GM19452 (cell line): ENCODE measurements at regions not wholly inside any gene's neighbourhood (a gene's known extent, or its start where the extent isn't known, plus 50 kb on each side); places are given as distances from the start of the nearest gene placed in this dataset.

Experiments used
- ATAC-seq: cut with Tn5 transposase; IDR thresholded peaks from one replicate; pipeline ENCODE4 v1.9.1; 2021; ENCODE audit not compliant: unreplicated experiment

- no peak for ATAC-seq
Measured at GRCh38 chr1:60234776-60235175, 161.2 kb upstream of the C1orf87 start.

DNA sequence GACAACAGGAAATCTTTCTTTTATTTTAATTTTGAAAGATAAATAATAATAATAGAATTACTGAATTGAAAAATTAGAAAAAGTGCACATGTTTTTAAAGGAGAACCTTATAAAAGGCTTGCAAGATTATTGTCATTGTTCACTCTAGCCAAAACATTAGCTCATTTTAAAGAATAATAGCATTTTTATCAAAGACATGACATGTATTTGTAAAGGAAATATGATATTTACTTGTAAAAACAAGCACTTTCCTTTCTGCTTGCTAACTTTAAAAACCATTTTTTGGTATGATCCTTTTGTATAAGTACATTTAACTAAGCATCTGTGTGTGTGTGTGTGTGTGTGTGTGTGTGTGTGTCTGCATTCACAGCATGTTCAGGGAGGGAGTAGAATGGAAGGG is 156.3 kb upstream of the C1orf87 start:
- ATAC-seq = no peak

DNA sequence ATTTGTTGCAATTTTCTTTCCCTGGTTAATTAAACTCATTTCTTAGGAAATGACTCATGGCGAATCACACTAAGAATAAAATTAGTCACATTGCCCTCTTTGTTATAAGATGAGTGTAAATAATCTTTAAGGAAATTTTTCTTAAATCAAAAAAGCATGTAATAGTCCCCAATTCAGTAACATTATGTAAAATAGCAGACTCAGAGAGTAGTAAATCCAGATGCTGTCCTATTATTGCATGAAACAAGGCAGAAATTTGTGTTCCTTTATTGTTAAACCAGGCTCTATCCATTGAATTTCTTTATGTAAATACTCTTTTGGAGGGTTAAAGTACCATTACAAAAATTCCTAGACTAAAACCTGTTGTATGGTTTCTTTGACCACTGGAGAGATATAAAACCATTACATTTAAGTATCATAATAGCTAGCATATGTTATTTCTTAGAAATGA is 154.5 kb upstream of the C1orf87 start:
- no peak for ATAC-seq

DNA sequence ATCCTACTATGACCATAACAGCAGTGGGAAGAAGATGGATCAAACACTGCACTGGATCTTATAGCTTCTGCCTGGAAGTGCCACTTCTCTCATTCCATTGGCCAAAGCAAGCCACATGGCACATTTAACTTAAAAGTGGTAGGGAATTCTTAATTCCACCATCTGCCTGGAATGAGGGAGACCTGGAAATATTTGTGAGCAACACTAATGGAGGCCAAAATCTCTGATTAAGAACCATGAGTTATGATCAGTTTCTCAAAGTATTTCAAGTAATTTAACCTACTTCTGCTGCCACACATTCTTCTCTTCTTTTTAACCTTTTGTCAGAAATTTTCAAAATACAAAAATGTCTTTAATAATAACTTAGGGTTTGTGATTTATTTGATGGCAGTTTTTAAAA is 154.0 kb upstream of the C1orf87 start:
- no peak for ATAC-seq

DNA sequence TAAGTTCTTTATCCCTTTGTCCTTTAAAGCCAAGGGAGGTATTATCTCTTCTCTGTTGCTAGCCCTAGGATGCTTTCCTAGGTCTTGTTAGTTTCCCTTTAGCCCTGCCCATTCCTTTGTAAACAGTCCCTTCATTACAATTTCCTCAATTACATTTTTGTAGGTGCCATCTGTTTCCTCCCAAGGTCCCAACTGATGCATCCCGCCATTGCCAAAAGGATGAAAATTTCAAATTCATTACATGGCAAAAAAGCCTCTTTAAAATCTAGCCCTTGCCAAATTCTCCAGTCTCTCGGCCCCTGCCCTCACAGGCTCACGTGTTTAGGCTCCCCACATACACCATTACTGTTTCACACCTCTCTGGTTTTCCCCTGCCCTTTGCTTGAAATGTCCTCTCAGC is 151.9 kb upstream of the C1orf87 start:
- ATAC-seq = no peak

DNA sequence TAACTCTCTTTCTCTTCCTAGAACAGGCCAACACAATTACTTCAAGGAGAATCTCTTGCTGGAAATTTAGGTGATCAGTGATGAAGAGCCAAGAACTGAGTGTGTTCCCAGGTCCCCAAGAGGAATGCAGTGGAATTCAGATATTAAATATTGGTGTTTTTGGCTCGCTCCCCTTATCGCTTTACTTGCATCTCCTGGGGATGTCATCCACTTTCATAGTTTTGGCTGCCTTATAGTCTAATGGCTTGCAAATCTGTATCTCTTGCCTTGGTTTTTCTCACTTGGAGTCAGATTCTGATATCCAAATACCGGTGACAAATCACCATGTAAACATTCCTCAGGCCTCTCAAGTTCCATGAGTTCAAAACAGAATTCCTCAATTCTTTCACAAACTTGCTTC is 151.0 kb upstream of the C1orf87 start:
- no peak for ATAC-seq

DNA sequence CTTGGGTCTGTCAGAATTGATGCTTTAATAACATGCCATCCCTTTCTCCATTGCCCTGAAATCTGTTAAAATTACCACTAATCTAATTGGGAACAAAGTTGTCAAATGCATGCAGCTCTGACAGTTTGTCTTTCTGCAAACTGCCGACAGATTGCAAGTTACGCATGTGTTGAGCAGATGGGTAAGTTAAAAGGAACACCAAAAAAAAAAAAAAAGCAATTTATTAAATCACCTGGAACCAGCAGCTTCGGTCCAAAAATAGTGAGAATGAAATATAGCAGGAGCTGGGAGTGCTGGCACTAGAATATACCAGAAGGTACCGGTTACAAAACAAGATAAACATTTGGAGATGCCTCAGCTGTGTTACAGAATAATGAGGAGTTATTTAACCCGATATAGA is 149.6 kb upstream of the C1orf87 start:
- ATAC-seq = no peak

- ATAC-seq = no peak
Measured at GRCh38 chr1:60222360-60223115, 149.0 kb upstream of the C1orf87 start.

DNA sequence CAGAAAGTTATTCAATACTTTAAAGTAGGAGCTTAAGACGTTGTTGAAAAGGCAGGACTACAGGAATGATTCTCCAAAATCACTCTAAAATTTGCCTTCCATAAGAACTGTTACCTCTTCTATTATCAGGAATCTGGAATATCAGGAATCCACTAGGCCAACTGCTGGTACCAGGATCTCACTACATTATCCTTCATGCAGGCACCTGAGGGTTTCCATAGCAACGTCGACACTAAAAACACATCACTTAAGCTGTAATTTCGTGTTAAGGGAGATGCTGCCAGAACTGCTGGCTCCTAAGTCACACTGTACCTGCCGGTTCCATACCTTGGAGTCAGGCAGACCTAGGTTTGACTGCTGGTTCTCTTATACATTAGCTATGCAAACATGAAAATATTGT is 139.7 kb upstream of the C1orf87 start:
- ATAC-seq = no peak

DNA sequence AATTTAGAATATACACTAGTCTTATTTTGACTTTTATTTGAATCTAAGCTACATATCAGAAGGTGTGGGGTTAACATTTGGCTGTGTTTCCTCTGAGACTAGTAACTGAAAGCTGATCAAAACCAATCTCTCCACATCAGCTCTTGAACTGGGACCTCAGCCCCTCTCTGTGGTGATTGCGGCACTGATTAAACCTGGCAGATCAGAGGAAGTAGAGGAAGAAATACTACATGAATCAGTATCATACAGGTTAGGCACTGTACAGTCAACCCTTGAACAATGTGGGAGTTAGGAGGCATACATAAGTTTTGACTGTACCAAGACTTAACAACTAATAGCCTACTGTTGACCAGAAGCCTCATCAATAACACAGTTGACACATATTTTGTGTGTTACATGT is 122.5 kb upstream of the C1orf87 start:
- no peak for ATAC-seq

DNA sequence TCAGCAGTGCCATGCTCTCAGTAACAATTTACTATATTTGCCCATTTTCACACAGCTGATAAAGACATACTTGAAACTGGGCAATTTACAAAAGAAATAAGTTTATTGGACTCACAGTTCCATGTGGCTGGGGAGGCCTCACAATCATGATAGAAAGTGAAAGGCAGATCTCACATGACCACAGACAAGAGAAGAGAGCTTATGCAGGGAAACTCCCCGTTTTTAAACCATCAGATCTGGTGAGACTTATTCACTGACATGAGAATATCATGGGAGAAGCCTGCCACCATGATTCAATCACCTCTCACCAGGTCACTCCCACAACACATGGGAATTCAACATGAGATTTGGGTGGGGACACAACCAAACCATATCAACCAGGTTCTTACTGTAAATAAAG is 112.1 kb upstream of the C1orf87 start:
- no peak for ATAC-seq

- no peak for ATAC-seq
Measured at GRCh38 chr1:60184521-60184920, 111.0 kb upstream of the C1orf87 start.

- ATAC-seq = no peak
Measured at GRCh38 chr1:60173729-60174505, 100.3 kb upstream of the C1orf87 start.

- ATAC-seq = no peak
Measured at GRCh38 chr1:60173006-60173405, 99.4 kb upstream of the C1orf87 start.

DNA sequence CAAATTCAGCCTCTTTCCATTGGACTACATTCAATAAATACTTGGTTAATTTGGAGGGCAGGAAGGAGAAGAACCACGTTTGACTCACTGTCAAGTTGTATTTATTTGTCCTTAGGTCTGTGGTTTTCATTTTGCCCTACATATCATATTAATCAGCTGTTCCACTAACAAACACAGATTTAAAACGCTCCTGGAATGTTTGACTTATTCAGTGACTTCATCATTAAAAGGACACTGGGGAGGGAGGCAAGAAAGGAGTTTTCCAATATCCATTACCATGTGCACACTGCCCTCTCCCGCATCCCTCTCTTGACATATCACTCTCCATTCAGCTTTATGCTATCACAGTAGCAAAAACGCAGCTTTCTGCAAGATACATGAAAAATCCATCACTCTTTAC is 98.2 kb upstream of the C1orf87 start:
- ATAC-seq = no peak

DNA sequence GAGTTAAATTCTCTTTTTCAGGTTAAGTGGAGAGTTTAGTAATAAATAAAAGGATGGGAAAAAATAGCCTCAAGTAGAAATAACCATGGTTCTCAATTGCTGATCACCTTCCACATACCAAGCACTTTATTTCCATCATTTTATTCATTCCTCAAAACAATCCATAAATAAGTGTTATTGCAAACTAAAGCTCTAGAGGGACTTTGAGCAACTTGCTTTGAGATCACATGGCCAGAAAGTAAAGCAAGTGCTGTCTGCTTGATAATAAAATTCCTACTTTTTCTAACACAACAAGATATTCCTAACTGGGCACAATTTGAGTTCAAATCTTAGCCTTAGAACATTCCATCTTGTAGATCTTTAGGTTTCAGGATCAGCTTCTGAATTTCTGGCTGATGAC is 97.1 kb upstream of the C1orf87 start:
- no peak for ATAC-seq

GRCh38 chr1:60169206-60169605 is 95.6 kb upstream of the C1orf87 start:
- ATAC-seq = no peak

GRCh38 chr1:60162936-60163335 is 89.4 kb upstream of the C1orf87 start:
- no peak for ATAC-seq

DNA sequence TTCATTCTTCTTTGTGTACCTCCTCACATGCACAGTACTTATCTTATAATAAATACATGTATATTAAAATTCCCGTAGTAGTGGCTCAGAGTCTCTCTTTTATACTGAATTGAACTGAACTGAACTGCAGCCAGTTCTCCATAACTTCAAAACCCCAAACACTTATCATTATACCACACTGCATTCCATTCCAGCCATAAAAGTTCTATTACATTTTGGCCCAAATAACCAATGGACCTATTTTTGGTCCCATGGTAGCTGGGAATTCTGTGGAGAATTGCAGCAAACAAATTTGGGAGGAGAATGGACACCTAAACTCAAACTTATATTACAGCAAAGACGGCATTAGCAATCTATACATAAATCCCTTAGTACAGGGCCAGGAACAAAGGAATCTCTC is 86.6 kb upstream of the C1orf87 start:
- ATAC-seq = no peak

DNA sequence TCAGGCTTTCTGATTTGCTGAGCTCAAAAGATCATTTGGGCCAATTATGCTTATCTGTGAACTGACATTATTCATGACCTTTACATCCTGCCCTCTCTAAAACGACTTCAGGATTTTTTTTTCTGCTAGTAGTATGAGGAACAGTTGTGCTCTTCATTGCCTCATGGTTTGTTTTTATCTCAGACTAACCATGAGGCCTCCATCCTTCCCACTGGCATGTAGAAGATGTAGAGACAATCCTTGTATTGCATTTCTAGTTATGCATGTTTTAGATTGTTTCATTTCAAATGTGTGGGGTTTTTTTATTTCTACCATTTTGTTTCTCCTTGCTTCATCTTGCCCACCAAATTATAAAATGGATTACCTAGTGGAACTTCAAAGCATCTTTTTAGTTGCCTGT is 82.8 kb upstream of the C1orf87 start:
- no peak for ATAC-seq

GRCh38 chr1:60153961-60154360 is 80.4 kb upstream of the C1orf87 start:
- no peak for ATAC-seq

DNA sequence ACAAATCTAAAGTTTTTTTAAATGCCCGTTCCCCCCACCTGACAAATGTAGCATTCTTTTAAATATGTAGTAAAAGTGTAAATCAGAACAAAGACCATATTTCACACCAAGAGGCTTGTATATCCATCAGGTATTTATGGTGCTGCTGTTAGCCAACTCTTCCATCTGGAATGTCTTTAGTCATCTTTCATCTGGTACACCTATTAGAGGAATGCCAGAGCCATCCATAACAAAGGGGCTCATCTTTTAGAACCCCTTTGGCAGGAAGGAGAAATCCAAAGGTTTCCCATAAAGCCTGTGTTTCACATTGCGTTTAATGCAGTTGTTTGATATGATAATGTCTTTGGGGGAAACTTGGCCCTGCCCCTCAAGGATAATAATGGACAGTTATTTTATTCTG is 79.3 kb upstream of the C1orf87 start:
- ATAC-seq = no peak

DNA sequence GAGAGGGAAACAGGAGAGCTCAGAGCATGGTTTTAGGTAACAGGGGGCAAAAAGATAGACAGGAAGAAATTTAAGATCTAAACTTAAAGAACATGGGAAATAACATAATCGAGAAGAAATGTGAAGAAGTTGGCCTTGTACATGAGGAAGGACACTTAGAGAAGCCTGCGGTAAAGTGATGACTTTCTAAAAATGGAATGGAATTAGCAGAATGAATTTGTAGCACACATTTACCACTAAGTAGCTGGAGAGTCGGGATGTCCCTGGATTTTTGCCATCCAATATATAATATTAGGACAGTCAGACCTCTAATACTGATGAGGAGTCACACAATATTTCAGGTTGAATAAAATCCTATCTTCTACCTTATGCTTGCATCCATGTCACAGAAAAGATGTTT is 77.7 kb upstream of the C1orf87 start:
- no peak for ATAC-seq
